WTC11 (cell line): ENCODE measurements at regions not wholly inside any gene's neighbourhood (a gene's known extent, or its start where the extent isn't known, plus 50 kb on each side); places are given as distances from the start of the nearest gene placed in this dataset.

ENCODE experiments used
- ATAC-seq: fragments of 200-7000 bp; cut with Tn5 transposase; 2 replicates; pipeline ENCODE4 v1.10.0; 2021; ENCODE audit warnings: mild to moderate bottlenecking, moderate library complexity
- CTCF ChIA-PET: fragments of 300-600 bp; sonication (Branson Sonifier 250); formaldehyde crosslinking; loops from one replicate; lab custom pipeline; 2021; ENCODE audit warnings: antibody characterized with exemption; lab: Charles Lee
- POLR2A ChIA-PET: fragments of 350-600 bp; sonication (Branson Sonifier 250); formaldehyde crosslinking; loops from one replicate; lab custom pipeline; 2021; ENCODE audit warnings: antibody characterized with exemption; lab: Charles Lee
- DNase-seq: peaks from one replicate; pipeline ENCODE4 v3.0.0; 2021; ENCODE audit warnings: low spot score
- H3K27ac Mint-ChIP-seq: 2 replicates; pipeline ENCODE4 v1.8.0; 2021; ENCODE audit warnings: mixed read lengths
- H3K27me3 Mint-ChIP-seq: 2 replicates; pipeline ENCODE4 v1.8.0; 2021; ENCODE audit warnings: low read depth, mild to moderate bottlenecking, moderate library complexity, mixed read lengths
- H3K36me3 Mint-ChIP-seq: 2 replicates; pipeline ENCODE4 v1.8.0; 2021; ENCODE audit warnings: mixed read lengths
- H3K4me1 Mint-ChIP-seq: 2 replicates; pipeline ENCODE4 v1.8.0; 2022; ENCODE audit warnings: mixed read lengths
- H3K4me3 Mint-ChIP-seq: 2 replicates; pipeline ENCODE4 v1.8.0; 2021; ENCODE audit warnings: mild to moderate bottlenecking, moderate library complexity, mixed read lengths
- H3K9me3 Mint-ChIP-seq: 2 replicates; pipeline ENCODE4 v1.8.0; 2021; ENCODE audit warnings: mixed read lengths
- CDX4 ChIP-seq: fragments of 250-450 bp; sonication (Bioruptor Pico); IDR thresholded peaks from 2 replicates; pipeline ENCODE4 v1.9.0; 2021; ENCODE audit warnings: moderate library complexity, mild to moderate bottlenecking, inconsistent platforms, borderline replicate concordance
- E2F1 ChIP-seq: sonication (generic); formaldehyde crosslinking; IDR thresholded peaks from 2 replicates; pipeline ENCODE4 v1.8.0; 2022; ENCODE audit warnings: mild to moderate bottlenecking, missing genetic modification reagents
- ESRRA ChIP-seq: sonication (generic); formaldehyde crosslinking; IDR thresholded peaks from 2 replicates; pipeline ENCODE4 v1.8.1; 2022; ENCODE audit warnings: mild to moderate bottlenecking, missing genetic modification reagents, borderline replicate concordance
- IRF2 ChIP-seq: sonication (generic); formaldehyde crosslinking; IDR thresholded peaks from 2 replicates; pipeline ENCODE4 v1.8.0; 2022; ENCODE audit warnings: low read depth, missing genetic modification reagents, borderline replicate concordance
- KAT7 ChIP-seq: sonication (generic); formaldehyde crosslinking; IDR thresholded peaks from 2 replicates; pipeline ENCODE4 v1.8.1; 2023; ENCODE audit warnings: missing genetic modification reagents, mild to moderate bottlenecking, borderline replicate concordance
- NFE2L1 ChIP-seq: sonication (generic); formaldehyde crosslinking; IDR thresholded peaks from 2 replicates; pipeline ENCODE4 v1.8.1; 2023; ENCODE audit warnings: missing genetic modification reagents
- OVOL2 ChIP-seq: fragments of 250-450 bp; sonication (Bioruptor Pico); IDR thresholded peaks from 2 replicates; pipeline ENCODE4 v1.9.0; 2021; ENCODE audit warnings: mild to moderate bottlenecking, borderline replicate concordance
- PRRX2 ChIP-seq: fragments of 250-450 bp; sonication (Bioruptor Pico); IDR thresholded peaks from 2 replicates; pipeline ENCODE4 v1.8.0; 2021; ENCODE audit warnings: mild to moderate bottlenecking
- RELA ChIP-seq: sonication (generic); formaldehyde crosslinking; IDR thresholded peaks from 2 replicates; pipeline ENCODE4 v1.8.1; 2022; ENCODE audit warnings: missing genetic modification reagents, mild to moderate bottlenecking, borderline replicate concordance
- SOX15 ChIP-seq: fragments of 250-450 bp; sonication (Bioruptor Pico); IDR thresholded peaks from 2 replicates; pipeline ENCODE4 v1.9.0; 2021; ENCODE audit warnings: mild to moderate bottlenecking
- SP1 ChIP-seq: sonication (generic); formaldehyde crosslinking; conservative IDR thresholded peaks from 2 replicates; pipeline ENCODE4 v1.8.1; 2022; ENCODE audit warnings: missing genetic modification reagents
- TEAD4 ChIP-seq: sonication (generic); formaldehyde crosslinking; IDR thresholded peaks from 2 replicates; pipeline ENCODE4 v1.8.0; 2022; ENCODE audit warnings: mild to moderate bottlenecking, missing genetic modification reagents
- USF1 ChIP-seq: sonication (generic); formaldehyde crosslinking; IDR thresholded peaks from 2 replicates; pipeline ENCODE4 v1.8.0; 2022; ENCODE audit warnings: mild to moderate bottlenecking, missing genetic modification reagents
- ZNF138 ChIP-seq: sonication (generic); formaldehyde crosslinking; conservative IDR thresholded peaks from 2 replicates; pipeline ENCODE4 v1.8.1; 2022; ENCODE audit warnings: mild to moderate bottlenecking, moderate library complexity, missing genetic modification reagents
- ZNF219 ChIP-seq: sonication (generic); formaldehyde crosslinking; IDR thresholded peaks from 2 replicates; pipeline ENCODE4 v1.8.0; 2023; ENCODE audit warnings: missing genetic modification reagents, mild to moderate bottlenecking, borderline replicate concordance
- ZNF396 ChIP-seq: fragments of 250-450 bp; sonication (Bioruptor Pico); IDR thresholded peaks from 2 replicates; pipeline ENCODE4 v1.8.0; 2021; ENCODE audit warnings: mild to moderate bottlenecking, moderate library complexity, borderline replicate concordance
- ZNF671 ChIP-seq: fragments of 250-450 bp; sonication (Bioruptor Pico); IDR thresholded peaks from 2 replicates; pipeline ENCODE4 v1.8.0; 2021; ENCODE audit warnings: mild to moderate bottlenecking
- TF ChIP-seq, protein P1 (sequence below): sonication (generic); formaldehyde crosslinking; IDR thresholded peaks from 2 replicates; pipeline ENCODE4 v1.8.1; 2023; ENCODE audit warnings: mild to moderate bottlenecking, missing genetic modification reagents
- TF ChIP-seq, protein P2 (sequence below): sonication (generic); formaldehyde crosslinking; conservative IDR thresholded peaks from 2 replicates; pipeline ENCODE4 v1.8.1; 2023; ENCODE audit warnings: mild to moderate bottlenecking, low read depth, missing genetic modification reagents, moderate library complexity
- TF ChIP-seq, protein P3 (sequence below): sonication (generic); formaldehyde crosslinking; IDR thresholded peaks from 2 replicates; pipeline ENCODE4 v1.8.0; 2022; ENCODE audit warnings: mild to moderate bottlenecking, missing genetic modification reagents
- TF ChIP-seq, protein P4 (sequence below): fragments of 250-450 bp; sonication (Bioruptor Pico); IDR thresholded peaks from 2 replicates; pipeline ENCODE4 v1.9.0; 2021; ENCODE audit warnings: mild to moderate bottlenecking
- TF ChIP-seq, protein P5 (sequence below): sonication (generic); formaldehyde crosslinking; IDR thresholded peaks from 2 replicates; pipeline ENCODE4 v1.8.1; 2022; ENCODE audit warnings: missing genetic modification reagents, borderline replicate concordance

- Mint-ChIP-seq H3K27me3 (peaks cover 3% of the 10 kb centered on the region), H3K9me3 (peaks cover 5% of the 10 kb centered on the region), H3K4me3 (no peak overlapping the region), H3K4me1 (peaks cover 3% of the 10 kb centered on the region; the same call in 1 of the 2 replicates), H3K27ac (no peak overlapping the region), H3K36me3 (no peaks in the 10 kb centered on the region)
- TF ChIP-seq KAT7 (no peak), SOX15 (CRISPR knock-in tag) (no peak), IRF2 (CRISPR knock-in tag) (no peak), USF1 (no peak), ZNF671 (no peak), SP1 (CRISPR knock-in tag) (no peak), CDX4 (CRISPR knock-in tag) (no peak), NFE2L1 (CRISPR knock-in tag) (no peak), PRRX2 (CRISPR knock-in tag) (no peak), ZNF396 (CRISPR knock-in tag) (no peak), ESRRA (CRISPR knock-in tag) (no peak), RELA (CRISPR knock-in tag) (no peak)
- DNase-seq (no peak), ATAC-seq (no peak)
- POLR2A ChIA-PET, result no interaction called here
- CTCF ChIA-PET, result no interaction called here
Measured at GRCh38 chr2:152924722-152925121, 206.3 kb downstream of the ARL6IP6 start.

DNA sequence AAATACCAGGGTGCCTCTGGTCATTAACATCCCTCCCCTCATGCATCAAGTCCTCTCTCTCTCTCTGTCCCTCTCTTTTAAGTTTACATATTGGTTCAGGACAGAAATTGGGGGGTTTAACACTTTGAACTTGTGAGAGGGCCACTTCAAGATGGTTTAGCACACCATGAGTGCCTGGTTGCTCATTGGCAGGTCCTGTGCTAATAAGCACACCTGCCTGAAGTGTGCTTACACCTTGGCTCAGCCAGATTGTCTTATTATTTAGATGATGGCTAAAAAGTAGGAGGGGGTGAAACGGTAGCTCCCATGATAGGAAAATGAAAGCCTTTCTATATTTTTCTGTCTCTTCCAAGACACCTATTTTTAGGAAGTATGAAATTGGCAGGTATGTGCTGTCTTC lies 205.8 kb downstream of the ARL6IP6 start:
- DNase-seq (no peak), ATAC-seq (no peak)
- Mint-ChIP-seq H3K27ac (no peak overlapping the region), H3K4me1 (peaks cover 3% of the 10 kb centered on the region; the same call in 1 of the 2 replicates), H3K36me3 (no peaks in the 10 kb centered on the region), H3K4me3 (no peak overlapping the region), H3K27me3 (peaks cover 3% of the 10 kb centered on the region), H3K9me3 (peaks cover 5% of the 10 kb centered on the region)
- ChIA-PET CTCF (no interaction called here), POLR2A (no interaction called here)
- TF ChIP-seq, protein P1, sequence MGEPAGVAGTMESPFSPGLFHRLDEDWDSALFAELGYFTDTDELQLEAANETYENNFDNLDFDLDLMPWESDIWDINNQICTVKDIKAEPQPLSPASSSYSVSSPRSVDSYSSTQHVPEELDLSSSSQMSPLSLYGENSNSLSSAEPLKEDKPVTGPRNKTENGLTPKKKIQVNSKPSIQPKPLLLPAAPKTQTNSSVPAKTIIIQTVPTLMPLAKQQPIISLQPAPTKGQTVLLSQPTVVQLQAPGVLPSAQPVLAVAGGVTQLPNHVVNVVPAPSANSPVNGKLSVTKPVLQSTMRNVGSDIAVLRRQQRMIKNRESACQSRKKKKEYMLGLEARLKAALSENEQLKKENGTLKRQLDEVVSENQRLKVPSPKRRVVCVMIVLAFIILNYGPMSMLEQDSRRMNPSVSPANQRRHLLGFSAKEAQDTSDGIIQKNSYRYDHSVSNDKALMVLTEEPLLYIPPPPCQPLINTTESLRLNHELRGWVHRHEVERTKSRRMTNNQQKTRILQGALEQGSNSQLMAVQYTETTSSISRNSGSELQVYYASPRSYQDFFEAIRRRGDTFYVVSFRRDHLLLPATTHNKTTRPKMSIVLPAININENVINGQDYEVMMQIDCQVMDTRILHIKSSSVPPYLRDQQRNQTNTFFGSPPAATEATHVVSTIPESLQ (CRISPR knock-in tag), result no peak
- TF ChIP-seq, protein P2, sequence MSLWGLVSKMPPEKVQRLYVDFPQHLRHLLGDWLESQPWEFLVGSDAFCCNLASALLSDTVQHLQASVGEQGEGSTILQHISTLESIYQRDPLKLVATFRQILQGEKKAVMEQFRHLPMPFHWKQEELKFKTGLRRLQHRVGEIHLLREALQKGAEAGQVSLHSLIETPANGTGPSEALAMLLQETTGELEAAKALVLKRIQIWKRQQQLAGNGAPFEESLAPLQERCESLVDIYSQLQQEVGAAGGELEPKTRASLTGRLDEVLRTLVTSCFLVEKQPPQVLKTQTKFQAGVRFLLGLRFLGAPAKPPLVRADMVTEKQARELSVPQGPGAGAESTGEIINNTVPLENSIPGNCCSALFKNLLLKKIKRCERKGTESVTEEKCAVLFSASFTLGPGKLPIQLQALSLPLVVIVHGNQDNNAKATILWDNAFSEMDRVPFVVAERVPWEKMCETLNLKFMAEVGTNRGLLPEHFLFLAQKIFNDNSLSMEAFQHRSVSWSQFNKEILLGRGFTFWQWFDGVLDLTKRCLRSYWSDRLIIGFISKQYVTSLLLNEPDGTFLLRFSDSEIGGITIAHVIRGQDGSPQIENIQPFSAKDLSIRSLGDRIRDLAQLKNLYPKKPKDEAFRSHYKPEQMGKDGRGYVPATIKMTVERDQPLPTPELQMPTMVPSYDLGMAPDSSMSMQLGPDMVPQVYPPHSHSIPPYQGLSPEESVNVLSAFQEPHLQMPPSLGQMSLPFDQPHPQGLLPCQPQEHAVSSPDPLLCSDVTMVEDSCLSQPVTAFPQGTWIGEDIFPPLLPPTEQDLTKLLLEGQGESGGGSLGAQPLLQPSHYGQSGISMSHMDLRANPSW, result no peak
- TF ChIP-seq, protein P3, sequence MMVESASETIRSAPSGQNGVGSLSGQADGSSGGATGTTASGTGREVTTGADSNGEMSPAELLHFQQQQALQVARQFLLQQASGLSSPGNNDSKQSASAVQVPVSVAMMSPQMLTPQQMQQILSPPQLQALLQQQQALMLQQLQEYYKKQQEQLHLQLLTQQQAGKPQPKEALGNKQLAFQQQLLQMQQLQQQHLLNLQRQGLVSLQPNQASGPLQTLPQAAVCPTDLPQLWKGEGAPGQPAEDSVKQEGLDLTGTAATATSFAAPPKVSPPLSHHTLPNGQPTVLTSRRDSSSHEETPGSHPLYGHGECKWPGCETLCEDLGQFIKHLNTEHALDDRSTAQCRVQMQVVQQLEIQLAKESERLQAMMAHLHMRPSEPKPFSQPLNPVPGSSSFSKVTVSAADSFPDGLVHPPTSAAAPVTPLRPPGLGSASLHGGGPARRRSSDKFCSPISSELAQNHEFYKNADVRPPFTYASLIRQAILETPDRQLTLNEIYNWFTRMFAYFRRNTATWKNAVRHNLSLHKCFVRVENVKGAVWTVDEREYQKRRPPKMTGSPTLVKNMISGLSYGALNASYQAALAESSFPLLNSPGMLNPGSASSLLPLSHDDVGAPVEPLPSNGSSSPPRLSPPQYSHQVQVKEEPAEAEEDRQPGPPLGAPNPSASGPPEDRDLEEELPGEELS (CRISPR knock-in tag), result no peak
- TF ChIP-seq RELA (CRISPR knock-in tag), result no peak
- TF ChIP-seq E2F1 (CRISPR knock-in tag), result no peak
- no peak for TF ChIP-seq PRRX2 (CRISPR knock-in tag)
- no peak for TF ChIP-seq ZNF219 (CRISPR knock-in tag)
- TF ChIP-seq, protein P4, sequence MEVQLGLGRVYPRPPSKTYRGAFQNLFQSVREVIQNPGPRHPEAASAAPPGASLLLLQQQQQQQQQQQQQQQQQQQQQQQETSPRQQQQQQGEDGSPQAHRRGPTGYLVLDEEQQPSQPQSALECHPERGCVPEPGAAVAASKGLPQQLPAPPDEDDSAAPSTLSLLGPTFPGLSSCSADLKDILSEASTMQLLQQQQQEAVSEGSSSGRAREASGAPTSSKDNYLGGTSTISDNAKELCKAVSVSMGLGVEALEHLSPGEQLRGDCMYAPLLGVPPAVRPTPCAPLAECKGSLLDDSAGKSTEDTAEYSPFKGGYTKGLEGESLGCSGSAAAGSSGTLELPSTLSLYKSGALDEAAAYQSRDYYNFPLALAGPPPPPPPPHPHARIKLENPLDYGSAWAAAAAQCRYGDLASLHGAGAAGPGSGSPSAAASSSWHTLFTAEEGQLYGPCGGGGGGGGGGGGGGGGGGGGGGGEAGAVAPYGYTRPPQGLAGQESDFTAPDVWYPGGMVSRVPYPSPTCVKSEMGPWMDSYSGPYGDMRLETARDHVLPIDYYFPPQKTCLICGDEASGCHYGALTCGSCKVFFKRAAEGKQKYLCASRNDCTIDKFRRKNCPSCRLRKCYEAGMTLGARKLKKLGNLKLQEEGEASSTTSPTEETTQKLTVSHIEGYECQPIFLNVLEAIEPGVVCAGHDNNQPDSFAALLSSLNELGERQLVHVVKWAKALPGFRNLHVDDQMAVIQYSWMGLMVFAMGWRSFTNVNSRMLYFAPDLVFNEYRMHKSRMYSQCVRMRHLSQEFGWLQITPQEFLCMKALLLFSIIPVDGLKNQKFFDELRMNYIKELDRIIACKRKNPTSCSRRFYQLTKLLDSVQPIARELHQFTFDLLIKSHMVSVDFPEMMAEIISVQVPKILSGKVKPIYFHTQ (CRISPR knock-in tag), result no peak
- TF ChIP-seq TEAD4 (CRISPR knock-in tag), result no peak
- no peak for TF ChIP-seq ZNF138
- no peak for TF ChIP-seq OVOL2 (CRISPR knock-in tag)
- no peak for TF ChIP-seq SP1 (CRISPR knock-in tag)
- TF ChIP-seq, protein P5, sequence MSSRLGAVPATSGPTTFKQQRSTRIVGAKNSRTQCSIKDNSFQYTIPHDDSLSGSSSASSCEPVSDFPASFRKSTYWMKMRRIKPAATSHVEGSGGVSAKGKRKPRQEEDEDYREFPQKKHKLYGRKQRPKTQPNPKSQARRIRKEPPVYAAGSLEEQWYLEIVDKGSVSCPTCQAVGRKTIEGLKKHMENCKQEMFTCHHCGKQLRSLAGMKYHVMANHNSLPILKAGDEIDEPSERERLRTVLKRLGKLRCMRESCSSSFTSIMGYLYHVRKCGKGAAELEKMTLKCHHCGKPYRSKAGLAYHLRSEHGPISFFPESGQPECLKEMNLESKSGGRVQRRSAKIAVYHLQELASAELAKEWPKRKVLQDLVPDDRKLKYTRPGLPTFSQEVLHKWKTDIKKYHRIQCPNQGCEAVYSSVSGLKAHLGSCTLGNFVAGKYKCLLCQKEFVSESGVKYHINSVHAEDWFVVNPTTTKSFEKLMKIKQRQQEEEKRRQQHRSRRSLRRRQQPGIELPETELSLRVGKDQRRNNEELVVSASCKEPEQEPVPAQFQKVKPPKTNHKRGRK (CRISPR knock-in tag), result no peak
